C4-2B (cell line): ENCODE measurements at regions not wholly inside any gene's neighbourhood (a gene's known extent, or its start where the extent isn't known, plus 50 kb on each side); places are given as distances from the start of the nearest gene placed in this dataset.

Experiments used
- CTCF ChIP-seq: fragments of 450-650 bp; conservative IDR thresholded peaks from 2 replicates; pipeline ENCODE4 v1.5.1; 2017; ENCODE audit warnings: mild to moderate bottlenecking
- ZFX ChIP-seq: fragments of 450-650 bp; IDR thresholded peaks from 2 replicates; pipeline ENCODE4 v1.6.1; 2017

DNA sequence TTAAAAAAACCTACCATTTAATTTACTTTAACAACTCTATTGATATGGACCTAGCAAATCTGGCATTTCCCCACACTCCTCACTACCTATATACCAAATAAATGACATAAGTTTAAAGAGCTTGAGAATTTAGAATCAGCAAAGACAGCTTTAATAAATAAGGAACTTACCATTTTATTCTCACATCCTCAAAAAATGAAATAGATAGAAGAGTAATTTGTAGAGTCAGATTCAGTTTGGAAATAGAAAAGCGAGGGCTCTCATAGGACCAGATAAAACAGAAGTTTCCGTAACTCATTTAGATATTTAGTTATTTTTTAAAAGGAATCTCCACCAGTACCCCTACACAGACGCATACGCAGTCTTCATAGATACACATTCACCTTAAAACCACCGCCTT, 117.9 kb downstream of the RGS2 start:
- TF ChIP-seq CTCF (no peak), ZFX (no peak)
